ENCODE measurements at regions not wholly inside any gene's neighbourhood (a gene's known extent, or its start where the extent isn't known, plus 50 kb on each side); places are given as distances from the start of the nearest gene placed in this dataset.

DNA sequence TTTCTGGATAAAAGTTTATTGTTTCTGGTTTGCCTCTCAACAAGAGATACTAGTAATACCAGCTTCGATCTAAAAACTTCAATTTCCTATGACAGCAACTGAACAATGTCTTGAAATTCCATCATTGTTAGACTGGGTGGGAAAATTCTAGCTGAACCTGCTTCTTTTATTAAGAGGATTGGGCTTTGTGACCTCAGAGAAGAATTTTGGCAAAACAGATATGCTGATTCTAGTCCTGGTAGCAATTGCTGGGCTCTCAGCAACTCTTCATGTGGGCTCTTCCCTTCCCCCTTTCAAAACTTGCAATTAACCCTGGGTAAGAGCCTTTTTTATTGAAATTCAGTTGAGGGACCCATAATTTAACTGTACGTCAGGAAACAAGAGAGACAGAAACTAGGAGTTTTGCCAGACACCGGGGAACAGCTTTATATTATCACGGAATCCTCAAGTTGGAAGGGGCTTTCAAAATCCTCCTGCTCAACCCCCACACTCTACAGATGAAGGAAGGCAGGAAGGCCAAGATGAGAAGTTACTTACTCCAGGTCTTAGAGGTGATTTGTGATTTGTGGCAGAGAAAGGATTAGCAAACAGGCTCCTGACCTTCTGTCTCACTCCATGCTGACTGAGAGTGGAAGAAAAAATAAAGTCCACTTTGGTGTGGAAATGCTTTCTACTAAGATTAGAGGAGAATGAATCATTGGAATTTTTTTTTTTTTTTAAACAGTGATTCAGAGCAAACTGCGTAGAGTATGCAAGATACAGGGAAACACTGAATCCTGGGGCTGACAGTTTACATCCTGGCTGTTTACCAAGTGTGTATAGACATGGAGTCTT lies 239.0 kb upstream of the ATP2B1 start:
- peak; percentile 69 for ATAC-seq

DNA sequence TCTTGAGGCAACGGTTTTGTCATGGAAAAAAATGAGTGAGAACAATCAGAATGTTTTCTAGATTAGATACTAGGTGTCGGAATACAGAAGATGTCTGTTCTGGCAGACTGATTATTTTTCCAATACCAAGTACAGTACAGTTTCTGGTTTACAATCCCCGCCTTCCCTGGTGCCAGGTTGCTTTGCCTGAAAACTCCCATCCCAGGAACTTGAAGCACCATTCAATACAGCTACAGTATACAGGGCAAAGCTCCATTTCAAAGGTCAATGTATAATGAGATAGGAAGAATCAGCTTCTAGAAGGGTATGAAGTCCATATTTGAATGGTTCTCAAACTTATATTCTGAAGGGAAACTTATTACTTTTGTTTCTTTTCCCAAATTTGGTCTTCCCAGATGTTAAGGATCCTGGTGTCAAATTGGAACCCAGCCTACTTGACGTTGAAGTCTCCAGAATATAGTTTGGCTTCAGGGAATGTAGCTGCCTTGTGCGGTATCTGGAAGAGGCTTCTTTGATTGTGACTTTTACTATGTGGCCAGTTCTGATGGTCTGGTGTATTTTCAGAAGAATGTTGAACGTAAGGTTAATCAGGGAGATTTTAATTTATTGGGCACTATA lies 238.0 kb upstream of the ATP2B1 start:
- no peak for ATAC-seq

DNA sequence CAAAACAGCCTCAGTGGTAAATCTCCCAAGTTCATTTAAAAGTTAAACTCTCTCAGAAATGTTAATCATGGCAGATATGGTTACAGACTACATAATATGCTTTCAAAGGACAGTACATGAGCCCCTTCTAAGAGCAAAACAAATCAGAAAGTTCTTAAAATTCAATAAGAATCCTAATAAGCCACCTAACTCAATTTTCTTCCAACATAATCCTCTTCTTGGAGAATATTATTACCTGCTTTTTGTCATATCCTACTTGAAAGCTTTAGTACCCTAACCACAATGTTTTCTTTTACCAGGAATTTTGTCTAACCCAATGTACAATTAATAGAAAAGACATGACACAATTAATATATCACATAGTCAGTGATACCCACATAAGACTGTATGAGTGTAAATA lies 236.5 kb upstream of the ATP2B1 start:
- no peak for ATAC-seq

DNA sequence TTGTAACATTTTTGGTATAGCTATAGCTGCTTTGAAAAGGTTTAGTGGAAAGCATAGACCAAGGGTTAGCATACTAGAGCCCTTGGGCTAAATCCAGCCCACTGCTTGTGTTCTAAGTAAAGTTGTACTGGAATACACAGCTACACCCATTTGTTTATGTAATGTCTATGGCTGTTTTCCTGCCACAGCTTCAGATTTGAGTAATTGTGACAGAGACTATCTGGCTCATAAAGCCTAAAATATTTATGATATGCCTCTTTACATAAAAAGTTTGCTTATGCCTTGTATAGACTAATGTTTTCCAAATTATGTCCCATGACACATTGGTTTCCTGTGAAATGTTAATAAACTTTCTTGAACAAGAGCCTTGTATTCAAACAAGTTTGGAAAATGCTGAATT lies 234.8 kb upstream of the ATP2B1 start:
- no peak for ATAC-seq

DNA sequence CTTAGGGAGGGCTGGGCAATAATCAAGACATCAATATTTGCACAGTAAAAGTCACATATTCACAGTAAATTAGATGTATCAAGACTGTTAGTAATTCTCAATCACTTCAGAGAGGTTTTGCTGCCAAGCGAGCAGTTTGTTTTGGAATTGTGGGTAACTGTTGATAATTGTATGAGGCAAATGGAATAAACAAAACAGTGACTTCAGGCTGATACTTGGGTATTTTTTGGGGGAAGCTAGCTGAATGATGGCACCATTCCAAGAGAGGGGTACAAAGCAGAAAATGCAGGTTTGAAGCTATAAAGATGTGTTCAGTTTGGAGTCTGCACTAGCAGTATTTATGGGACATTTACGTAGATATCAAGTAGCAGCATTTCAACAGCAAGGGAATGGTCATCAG lies 232.8 kb upstream of the ATP2B1 start:
- no peak for ATAC-seq

DNA sequence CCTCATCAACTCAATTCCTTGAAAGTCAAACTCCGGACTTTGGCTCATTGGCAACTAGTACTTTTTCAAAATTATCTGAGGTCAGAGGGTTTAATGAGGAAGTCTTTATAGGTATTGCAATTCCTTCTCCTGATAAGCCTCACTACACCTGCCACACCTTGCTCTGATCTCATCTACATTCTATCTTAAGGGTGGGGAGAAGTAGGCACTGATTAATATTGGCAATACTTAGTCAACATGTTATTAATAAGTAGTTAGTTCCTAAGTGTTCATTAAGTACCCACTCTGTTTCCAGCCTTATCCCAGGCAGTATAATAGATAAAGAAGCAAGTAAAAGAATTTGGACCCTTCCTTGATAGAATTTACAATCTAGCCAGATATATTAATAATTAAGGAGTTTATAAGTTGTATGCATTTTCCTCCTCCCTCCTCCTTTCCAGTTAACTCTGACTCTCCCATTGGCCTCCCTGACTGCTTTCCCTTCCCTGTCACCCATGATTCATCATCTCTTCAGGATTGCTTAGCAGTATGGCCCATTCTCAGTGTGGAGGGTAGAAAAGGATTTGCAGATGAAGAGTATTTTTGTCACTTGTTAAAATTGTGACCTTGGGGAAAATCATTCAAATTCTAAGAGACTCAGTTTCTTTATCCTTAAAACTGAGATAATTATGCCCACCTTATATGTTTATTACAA lies 231.0 kb upstream of the ATP2B1 start:
- no peak for ATAC-seq

DNA sequence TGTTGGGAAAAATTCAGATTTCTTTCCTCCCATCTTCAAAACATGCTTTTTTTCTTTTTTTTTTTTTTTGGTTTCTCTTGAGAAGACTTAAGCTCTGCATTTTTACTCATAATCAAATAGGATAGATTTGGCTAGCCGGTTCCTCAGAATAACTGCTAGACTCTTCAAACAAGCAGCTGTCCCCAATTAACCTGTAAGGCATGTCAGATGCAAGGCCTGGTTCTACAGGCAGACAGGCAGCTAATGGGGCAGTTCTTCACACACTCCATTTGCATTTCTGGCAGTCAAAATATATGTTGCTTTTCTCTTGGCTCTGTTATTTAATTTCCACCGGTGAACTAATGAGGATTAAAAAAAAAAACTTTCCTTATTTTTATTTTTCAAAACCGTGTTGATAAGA lies 228.0 kb upstream of the ATP2B1 start:
- no peak for ATAC-seq

DNA sequence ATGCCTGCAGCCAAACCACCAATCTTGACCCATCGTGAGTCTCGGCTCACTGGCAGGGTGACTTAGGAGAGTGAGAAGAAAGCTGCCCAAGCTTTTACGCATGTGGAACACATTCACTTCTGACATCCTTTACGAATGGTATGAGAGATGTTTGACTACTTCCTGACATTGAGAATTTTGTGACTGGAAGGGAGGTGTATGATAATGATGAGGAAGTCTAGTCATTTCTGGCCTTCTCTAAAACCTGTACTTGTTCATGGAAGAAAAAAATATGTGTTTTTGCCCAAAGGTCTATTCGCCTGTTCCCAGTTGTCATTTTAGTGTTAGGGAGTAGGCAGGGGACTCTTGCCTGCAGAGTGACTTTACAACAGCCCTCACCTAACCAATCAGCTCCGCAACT lies 227.2 kb upstream of the ATP2B1 start:
- no peak for ATAC-seq

DNA sequence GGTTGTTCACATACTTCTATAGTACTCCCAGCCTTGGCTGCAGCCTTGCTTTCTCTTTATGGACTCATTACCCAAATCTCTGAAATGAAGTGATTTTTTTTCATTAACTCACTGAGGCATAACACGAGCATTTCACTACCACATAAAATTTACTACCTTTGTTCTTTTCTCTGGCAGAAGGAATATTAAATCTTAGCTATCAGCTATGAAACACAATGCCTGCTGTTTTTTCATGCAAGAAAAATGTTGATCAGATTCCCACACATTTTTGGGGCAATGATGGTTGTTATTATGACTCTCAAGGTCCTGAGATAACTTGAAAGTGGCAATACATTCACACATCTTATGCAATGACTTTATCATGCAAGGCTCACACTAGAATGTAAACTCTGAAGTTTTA lies 225.3 kb upstream of the ATP2B1 start:
- ATAC-seq = no peak

DNA sequence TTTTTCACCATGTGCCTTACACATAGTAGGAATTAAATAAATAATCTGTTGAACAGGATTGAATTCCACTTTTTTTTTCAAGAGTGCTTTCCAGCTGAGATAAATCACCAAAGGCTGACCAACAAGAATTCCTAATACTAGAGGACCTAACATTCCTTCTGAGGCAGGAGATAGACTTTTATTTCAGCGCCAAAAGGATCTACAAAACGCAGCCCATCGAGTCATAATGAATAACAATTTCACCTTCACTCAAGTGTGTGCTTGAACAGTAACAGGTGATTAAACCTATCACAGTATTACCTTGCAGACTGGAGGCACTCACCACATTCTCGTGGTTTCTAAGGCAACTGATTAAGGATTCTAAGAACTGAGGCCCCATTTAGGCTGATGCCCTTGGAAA lies 224.3 kb upstream of the ATP2B1 start:
- no peak for ATAC-seq

DNA sequence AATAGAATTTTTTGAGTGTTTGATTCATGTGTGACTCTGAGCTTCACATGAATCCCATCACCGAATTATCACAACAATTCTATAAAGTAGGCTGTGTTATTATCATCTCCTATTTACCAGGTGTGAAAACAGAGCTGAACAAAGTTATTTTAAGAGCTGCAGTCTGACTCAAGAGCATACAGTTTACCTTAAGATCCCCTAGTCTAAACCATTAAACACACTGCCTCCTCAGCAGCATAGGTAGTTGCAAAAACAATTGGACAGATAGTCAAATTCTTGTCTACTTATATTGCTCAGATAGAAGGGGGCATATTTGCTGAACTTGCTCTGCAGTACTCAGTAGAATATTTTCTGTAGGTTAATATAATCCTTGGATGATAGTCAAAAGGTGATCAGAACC lies 219.8 kb upstream of the ATP2B1 start:
- no peak for ATAC-seq

DNA sequence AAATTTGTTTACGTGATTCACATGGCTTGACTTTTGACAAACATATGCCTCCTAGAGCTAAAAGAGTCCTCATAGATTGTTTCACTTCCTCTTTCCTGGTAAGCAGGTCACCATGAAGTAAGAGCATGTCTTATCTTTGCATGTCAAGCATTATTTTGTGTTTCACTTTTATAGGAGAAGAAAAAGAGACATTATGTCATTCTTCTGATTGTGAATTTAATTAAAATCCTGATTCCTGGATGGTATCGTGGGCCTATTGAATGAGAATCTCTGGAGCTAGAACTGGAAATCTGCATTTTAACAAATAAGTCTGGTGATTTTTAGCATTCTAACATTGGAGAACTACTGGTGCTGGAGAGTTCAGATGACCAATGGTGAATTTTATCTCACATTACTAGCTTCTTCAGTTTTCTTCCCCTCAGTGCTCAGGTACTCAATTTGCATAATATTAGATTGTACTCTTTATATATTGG lies 218.6 kb upstream of the ATP2B1 start:
- ATAC-seq = peak; percentile 60

DNA sequence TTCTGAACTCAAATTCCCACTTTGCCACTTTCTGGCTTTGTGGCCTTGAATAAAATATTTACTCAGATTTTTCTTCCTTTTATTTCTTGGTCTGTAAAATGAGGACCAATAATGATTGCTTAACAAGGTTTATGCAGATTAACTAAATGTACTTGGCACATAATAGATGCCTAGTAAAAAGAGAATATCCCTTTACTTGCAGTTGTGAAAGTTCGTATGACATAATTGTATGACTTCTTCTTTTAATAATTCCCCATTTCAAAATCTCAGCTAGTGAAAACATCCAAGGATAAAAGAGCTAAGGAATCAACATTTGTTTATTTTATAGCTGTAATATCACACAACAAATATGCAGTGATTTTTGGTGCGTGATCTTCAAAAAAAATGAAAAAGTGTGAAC lies 215.6 kb upstream of the ATP2B1 start:
- no peak for ATAC-seq

DNA sequence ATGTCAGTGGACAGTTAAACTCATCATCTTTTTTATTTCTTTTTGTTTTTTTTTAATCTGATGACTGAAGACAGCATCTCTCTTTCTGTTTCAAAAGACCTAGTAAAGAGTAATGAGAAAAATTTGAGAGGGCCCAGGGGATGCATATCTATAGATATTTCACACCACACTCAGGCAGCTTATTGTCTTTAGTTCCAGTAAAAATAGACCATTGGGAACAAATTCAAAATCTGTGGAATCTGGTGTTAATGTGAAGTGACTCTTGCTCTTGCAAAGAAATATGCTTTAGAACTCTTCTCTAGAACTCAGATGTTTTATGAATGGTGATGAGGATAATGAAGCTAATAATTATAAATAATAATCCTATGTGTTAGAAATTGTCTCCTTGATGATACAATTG lies 214.5 kb upstream of the ATP2B1 start:
- no peak for ATAC-seq

DNA sequence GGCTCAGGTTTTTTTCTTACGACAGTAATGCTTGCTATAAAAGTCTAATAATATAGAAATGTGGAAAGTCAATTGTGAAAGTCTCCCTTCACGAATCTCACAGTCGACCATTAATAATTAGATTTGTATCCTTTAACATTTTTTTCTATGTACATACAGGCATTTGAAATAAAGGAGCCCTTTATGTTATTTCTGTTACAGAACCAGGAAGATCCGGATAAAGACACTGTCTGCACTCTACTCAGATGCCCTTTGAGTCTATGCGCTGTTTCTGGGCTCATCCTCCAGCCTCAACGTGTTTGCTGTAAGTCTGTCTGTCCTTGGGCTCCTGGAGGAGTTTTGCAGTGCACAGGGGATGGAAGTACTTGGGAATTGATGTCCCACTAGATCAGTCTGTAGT lies 212.2 kb upstream of the ATP2B1 start:
- no peak for ATAC-seq

DNA sequence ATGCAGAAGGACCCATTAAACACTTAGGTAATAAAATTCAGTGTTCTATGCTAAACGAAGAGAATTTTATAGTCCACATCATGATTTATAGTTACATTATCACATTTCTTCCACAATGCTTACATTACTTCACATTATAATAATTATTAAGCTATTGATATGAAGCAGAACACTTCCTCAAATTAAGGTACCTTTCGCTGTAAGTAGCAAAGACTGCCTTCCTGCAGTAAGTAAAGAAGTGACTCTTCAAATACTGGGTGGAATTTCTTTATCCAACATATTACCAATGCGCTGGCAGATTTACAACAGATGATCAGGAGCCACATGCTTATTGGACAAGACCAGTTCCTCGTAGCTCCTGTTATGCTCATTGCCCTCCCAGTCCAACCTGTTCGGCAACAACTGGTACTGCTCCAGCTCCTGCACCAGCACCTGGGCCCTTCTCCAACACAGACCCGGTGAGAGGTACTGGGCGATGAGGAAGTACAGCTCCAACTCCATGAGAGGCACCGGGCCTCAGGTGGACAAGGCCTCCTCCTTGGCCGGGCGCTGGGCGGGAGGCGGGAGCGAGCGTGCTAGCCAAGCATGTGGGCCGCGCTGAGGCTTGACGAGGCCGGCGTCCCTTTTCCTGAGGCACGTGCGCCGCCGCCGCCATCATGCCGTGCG lies 210.7 kb upstream of the ATP2B1 start:
- ATAC-seq = peak; percentile 85

DNA sequence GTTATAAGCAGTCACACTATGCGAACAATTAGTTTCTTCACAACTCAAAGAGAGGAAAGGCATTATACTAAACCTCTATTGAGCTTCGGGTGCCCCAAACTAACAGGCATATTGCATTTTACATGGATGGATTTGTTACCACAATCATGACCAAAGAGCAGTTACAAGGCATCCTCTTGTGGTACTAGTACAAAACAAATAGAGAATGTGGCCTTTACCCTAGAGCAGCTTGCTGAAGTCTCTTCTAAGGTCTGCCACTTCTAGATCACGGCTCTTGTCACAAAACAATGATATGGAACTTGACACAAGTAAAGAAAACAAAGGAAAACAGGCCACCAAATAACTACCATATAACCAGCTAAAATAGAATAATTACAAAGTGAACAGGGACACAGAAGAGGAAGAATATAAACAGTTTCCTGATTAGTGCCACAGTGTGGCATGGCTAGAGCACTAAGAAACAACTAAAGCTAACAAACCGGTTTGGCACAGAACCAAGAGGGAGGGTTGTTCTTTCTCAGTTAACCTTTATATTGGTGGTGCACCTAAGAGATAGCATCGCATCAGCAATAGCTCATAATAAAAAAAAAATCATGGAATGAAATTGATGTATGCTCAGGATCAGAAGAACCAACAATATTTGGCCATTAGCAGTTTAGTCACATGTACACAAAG lies 209.7 kb upstream of the ATP2B1 start:
- no peak for ATAC-seq

DNA sequence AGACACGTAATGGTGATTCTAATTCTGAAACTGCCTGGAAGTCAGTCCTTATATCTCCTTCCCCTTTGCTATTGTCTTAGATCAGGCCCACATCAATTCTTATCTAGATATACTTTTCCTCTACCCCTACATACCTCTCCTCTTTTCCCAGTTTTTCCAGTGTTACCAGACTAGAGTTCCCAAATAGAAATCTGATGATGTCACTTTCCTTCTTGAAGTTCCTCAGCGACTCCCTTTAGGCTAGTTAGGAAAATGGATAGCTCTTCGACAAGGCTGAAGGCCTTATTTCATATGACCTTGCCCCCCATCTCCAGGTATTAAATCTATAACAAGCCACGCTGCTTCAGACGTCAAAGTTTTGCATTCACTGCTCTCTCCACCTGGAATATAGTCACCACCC lies 201.1 kb upstream of the ATP2B1 start:
- no peak for ATAC-seq

DNA sequence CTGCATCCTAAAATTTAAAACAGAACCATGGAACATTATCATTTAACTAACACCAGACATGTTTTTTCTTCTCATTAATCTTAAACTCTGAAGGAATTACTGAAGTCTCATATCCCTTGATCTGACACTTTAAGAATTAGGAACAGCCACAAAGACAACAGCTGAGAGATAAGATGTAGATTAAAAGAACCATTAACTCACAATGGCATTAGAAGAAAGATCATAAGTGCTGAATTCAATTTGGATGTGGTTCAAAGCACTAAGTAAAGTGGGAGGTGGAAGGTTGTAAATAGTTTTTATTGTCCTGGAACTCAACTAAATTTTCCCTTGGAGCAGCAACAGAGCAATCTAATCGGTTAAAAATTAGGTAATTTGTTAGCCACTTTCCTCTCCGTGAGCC lies 199.0 kb upstream of the ATP2B1 start:
- no peak for ATAC-seq

DNA sequence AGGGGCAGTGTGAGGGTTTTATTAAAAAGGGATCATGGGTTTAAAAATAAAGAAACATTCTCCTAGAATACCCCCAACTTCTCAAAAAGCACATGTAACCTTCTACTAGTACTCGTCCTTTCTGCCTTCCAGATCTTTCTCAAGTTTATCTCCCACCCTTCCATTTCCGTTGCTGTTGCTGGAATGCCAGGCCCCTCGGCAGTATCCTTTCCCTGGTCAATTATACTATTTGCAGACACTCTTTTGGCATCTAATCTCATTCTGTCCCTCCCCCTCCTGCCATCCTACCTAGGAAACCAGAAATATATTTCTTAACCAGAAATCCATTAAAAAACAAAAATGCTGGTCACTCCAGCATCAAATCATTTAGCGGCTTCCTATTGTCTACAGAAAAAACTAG lies 198.2 kb upstream of the ATP2B1 start:
- ATAC-seq = no peak

DNA sequence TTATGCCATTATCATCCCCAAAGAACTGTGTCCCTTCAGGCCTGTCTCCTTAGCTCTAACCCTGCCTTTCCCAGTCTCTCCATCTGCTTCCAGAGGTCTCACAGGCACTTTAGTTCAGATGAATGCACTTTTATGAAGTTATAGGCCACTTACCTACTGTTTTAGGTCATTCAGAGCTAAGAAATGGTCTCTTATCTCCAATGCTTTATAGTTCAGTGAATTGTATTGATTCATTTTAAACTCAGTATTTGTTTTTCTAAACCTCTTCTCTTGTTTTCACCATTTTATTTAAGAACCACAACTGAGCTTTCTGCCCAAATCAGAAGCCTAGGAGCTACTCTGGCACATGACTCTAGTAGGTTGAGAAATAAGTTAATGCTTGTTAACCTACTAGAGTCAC lies 197.5 kb upstream of the ATP2B1 start:
- no peak for ATAC-seq

DNA sequence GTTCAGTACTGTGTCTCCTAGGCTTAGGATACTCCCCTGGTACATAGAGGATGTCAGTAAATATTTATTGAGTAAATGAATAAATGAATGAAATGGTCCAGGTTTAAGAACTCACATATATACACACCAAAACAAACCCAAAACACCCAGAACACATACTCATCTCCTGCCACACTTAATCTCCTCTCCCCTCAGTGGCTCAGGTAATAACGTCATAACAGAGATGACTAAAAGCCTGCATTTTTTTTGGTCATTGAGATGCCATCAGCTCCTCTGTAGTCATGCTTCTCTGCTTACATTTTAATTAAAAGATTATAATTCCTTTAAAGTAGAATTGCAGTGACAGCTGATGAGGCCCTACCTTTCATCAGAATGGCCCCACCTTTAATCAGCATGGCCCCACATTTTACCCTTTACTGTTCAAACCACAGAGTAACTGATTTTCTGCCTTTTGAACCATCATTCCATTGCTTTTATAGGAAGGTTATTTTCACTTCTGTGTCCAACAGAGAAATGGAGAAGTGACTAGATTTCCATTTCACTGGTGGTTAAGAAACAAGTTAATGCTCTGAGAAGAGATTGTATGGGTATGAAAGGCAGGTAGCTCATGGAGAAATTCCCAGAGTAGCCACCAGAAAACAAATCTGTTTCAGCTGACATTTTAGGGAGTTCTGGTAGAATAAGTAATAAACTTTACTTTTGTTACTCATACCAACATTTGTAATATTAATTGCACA lies 193.4 kb upstream of the ATP2B1 start:
- ATAC-seq = no peak

Data from esophagus mucosa (tissue), 1 donor.